NCI-H510A (cell line): ENCODE measurements at regions not wholly inside any gene's neighbourhood (a gene's known extent, or its start where the extent isn't known, plus 50 kb on each side); places are given as distances from the start of the nearest gene placed in this dataset.
A peak's percentile ranks its signal among the peaks of the same experiment; 100 is the strongest.
"Not testable (repeated sequence)": the region's sequence is repeated elsewhere in the genome, so short reads cannot be mapped to it uniquely, and the experiment has no call there.

Source experiments
- DNase-seq: peaks from one replicate; lab custom pipeline; 2025; lab: John Stamatoyannopoulos, UW

GRCh38 chr21:41610840-41611115 lies 102.8 kb upstream of the TMPRSS2 start:
- not testable (repeated sequence) for DNase-seq

- no peak for DNase-seq
These were observed 102.3 kb upstream of the TMPRSS2 start for GRCh38 chr21:41610042-41610839.

- no peak for DNase-seq
These were observed 98.7 kb upstream of the TMPRSS2 start for GRCh38 chr21:41606706-41607105.

GRCh38 chr21:41605934-41606285 lies 98.0 kb upstream of the TMPRSS2 start:
- DNase-seq, result no peak

- DNase-seq, result peak; percentile 37
These were observed 97.4 kb upstream of the TMPRSS2 start for GRCh38 chr21:41605178-41605933.

- DNase-seq, result no peak
These were observed 96.7 kb upstream of the TMPRSS2 start for GRCh38 chr21:41604583-41605041.

- no peak for DNase-seq
These were observed 95.5 kb upstream of the TMPRSS2 start for GRCh38 chr21:41603476-41603875.

GRCh38 chr21:41602531-41602930 lies 94.6 kb upstream of the TMPRSS2 start:
- DNase-seq, result no peak

GRCh38 chr21:41601573-41602368 lies 93.8 kb upstream of the TMPRSS2 start:
- DNase-seq, result no peak

GRCh38 chr21:41600961-41601572 lies 93.1 kb upstream of the TMPRSS2 start:
- DNase-seq, result no peak

GRCh38 chr21:41600556-41600955 lies 92.6 kb upstream of the TMPRSS2 start:
- DNase-seq, result no peak

- DNase-seq, result no peak
These were observed 92.2 kb upstream of the TMPRSS2 start for GRCh38 chr21:41600116-41600515.

GRCh38 chr21:41598561-41599431 lies 90.8 kb upstream of the TMPRSS2 start:
- no peak for DNase-seq

- DNase-seq, result no peak
These were observed 89.9 kb upstream of the TMPRSS2 start for GRCh38 chr21:41597811-41598231.

GRCh38 chr21:41597227-41597626 lies 89.3 kb upstream of the TMPRSS2 start:
- DNase-seq, result no peak

GRCh38 chr21:41596241-41596925 lies 88.4 kb upstream of the TMPRSS2 start:
- DNase-seq, result no peak

- DNase-seq, result no peak
These were observed 86.3 kb upstream of the TMPRSS2 start for GRCh38 chr21:41594268-41594667.

GRCh38 chr21:41593760-41594138 lies 85.8 kb upstream of the TMPRSS2 start:
- no peak for DNase-seq

- DNase-seq, result no peak
These were observed 85.2 kb upstream of the TMPRSS2 start for GRCh38 chr21:41593051-41593759.

- no peak for DNase-seq
These were observed 81.7 kb upstream of the TMPRSS2 start for GRCh38 chr21:41589620-41590175.
